ENCODE measurements at regions not wholly inside any gene's neighbourhood (a gene's known extent, or its start where the extent isn't known, plus 50 kb on each side); places are given as distances from the start of the nearest gene placed in this dataset.

- no peak for DNase-seq
These were observed 104.2 kb upstream of the DRD2 start for GRCh38 chr11:113579292-113579940.

GRCh38 chr11:113578715-113579250 is 103.6 kb upstream of the DRD2 start:
- DNase-seq: no peak

GRCh38 chr11:113578033-113578380 is 102.8 kb upstream of the DRD2 start:
- DNase-seq: no peak

- DNase-seq: no peak
These were observed 102.3 kb upstream of the DRD2 start for GRCh38 chr11:113577356-113578032.

GRCh38 chr11:113574586-113574985 is 99.4 kb upstream of the DRD2 start:
- DNase-seq: no peak

GRCh38 chr11:113574171-113574570 is 99.0 kb upstream of the DRD2 start:
- DNase-seq: no peak

- no peak for DNase-seq
These were observed 97.0 kb upstream of the DRD2 start for GRCh38 chr11:113572136-113572735.

- DNase-seq: no peak
These were observed 96.3 kb upstream of the DRD2 start for GRCh38 chr11:113571531-113571930.

GRCh38 chr11:113570906-113571305 is 95.7 kb upstream of the DRD2 start:
- DNase-seq: no peak

GRCh38 chr11:113569391-113569790 is 94.2 kb upstream of the DRD2 start:
- no peak for DNase-seq

GRCh38 chr11:113568566-113568965 is 93.4 kb upstream of the DRD2 start:
- DNase-seq: no peak

GRCh38 chr11:113567867-113568544 is 92.8 kb upstream of the DRD2 start:
- no peak for DNase-seq

- DNase-seq: no peak
These were observed 91.9 kb upstream of the DRD2 start for GRCh38 chr11:113567097-113567496.

- no peak for DNase-seq
These were observed 89.4 kb upstream of the DRD2 start for GRCh38 chr11:113564527-113565130.

- DNase-seq: no peak
These were observed 88.7 kb upstream of the DRD2 start for GRCh38 chr11:113563766-113564526.

GRCh38 chr11:113562981-113563461 is 87.8 kb upstream of the DRD2 start:
- DNase-seq: no peak

- DNase-seq: no peak
These were observed 87.4 kb upstream of the DRD2 start for GRCh38 chr11:113562576-113562975.

- no peak for DNase-seq
These were observed 82.7 kb upstream of the DRD2 start for GRCh38 chr11:113557926-113558325.

GRCh38 chr11:113556036-113556435 is 80.8 kb upstream of the DRD2 start:
- no peak for DNase-seq

GRCh38 chr11:113555071-113555619 is 79.9 kb upstream of the DRD2 start:
- no peak for DNase-seq

GRCh38 chr11:113554526-113554925 is 79.3 kb upstream of the DRD2 start:
- DNase-seq: no peak

GRCh38 chr11:113553915-113554314 is 78.7 kb upstream of the DRD2 start:
- DNase-seq: no peak

Data from activated effector memory CD4-positive, alpha-beta T cell treated with Interleukin-2 at 50 U/mL for 16 hours (primary cell).